ENCODE measurements at regions not wholly inside any gene's neighbourhood (a gene's known extent, or its start where the extent isn't known, plus 50 kb on each side); places are given as distances from the start of the nearest gene placed in this dataset.

DNA sequence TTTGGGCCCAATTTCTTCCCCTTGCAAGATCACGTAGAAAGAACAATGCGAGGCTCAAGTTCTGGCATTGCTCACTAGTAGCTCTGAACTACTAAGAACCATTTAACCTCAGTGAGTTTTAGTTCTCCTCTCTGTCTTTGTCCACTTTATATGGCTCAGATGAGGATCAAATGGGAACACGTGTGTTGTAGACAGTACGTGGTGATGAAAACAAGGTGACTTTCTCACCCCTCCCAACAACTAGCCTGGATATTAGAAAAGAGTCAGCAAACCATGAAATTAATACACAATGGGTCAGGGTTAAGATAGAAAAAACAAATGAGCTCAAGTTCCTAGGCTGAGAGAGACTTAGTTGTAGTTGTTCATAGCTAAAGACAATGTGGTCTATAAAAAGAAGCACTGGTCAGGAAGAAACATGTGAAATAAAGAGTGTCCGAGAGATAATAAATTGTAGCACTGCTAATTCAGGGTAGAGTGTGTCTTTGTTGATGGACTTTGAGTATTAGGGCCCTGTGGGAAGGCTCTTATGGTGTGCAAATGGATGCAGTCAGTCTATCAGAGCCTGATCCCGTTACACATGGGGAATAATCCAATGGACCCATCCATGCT lies 417.0 kb downstream of the HAPSTR1 start:
- TF ChIP-seq, protein P1, sequence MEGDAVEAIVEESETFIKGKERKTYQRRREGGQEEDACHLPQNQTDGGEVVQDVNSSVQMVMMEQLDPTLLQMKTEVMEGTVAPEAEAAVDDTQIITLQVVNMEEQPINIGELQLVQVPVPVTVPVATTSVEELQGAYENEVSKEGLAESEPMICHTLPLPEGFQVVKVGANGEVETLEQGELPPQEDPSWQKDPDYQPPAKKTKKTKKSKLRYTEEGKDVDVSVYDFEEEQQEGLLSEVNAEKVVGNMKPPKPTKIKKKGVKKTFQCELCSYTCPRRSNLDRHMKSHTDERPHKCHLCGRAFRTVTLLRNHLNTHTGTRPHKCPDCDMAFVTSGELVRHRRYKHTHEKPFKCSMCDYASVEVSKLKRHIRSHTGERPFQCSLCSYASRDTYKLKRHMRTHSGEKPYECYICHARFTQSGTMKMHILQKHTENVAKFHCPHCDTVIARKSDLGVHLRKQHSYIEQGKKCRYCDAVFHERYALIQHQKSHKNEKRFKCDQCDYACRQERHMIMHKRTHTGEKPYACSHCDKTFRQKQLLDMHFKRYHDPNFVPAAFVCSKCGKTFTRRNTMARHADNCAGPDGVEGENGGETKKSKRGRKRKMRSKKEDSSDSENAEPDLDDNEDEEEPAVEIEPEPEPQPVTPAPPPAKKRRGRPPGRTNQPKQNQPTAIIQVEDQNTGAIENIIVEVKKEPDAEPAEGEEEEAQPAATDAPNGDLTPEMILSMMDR (IDR thresholded peaks at IDR 0.05; ENCODE audit: low read length) = no peak
- TF ChIP-seq EZH2 (IDR thresholded peaks at IDR 0.05; ENCODE audit: borderline replicate concordance, low read length) = no peak

Measured in OCI-LY1 (cell line).